ENCODE measurements at regions not wholly inside any gene's neighbourhood (a gene's known extent, or its start where the extent isn't known, plus 50 kb on each side); places are given as distances from the start of the nearest gene placed in this dataset.

DNA sequence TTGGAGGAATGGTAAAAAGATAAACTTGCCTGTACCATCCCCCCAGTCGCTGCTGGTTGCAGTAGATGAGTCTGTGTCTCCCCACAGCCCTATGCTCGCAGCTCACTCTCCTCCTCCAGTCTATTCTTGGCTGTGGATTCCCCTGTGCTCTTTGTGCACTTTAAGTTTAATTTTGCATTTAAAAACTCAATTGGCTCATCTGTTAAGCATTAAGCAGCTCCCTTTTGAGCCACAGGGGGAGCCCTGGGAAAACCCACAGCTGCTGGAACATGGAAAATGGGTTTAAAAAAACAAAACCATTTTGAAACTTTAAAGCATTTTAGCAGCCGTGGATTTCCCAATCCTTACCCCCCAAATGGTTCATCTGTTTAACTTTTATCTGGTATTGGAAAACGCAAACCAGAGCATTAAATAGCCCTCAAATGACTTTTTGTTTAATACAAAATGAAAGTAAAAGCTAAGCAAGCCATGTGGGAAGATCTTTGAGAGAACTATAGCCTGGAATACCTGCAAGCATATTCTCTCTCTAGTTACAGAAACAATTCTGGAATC, 536.9 kb downstream of the ZIC1 start:
- 16 to 18% methylated on average over 4 of the region's 4 CpGs for WGBS, 2 donors
- Histone ChIP-seq H3K27ac (peak overlapping the region in 3 of 4 donors; percentile 17 to 81 (median 67)), H3K4me3 (peak overlapping the region; percentile 7 to 42 (median 31)), H3K4me1 (peaks cover 0 to 10% (median 0%) of the 10 kb centered on the region in 4 donors), H3K9me3 (no peaks in the 10 kb centered on the region), H3K27me3 (no peaks in the 10 kb centered on the region), H3K36me3 (no peaks in the 10 kb centered on the region)
- peak; percentile 30 to 48 for DNase-seq (ENCODE audit: low spot score in 2 of 2)
- TF ChIP-seq POLR2A (IDR thresholded peaks at IDR 0.05) (no peak), EP300 (IDR thresholded peaks at IDR 0.05) (peak in 1 of 2 donors; percentile 36)
- TF ChIP-seq, protein P1, sequence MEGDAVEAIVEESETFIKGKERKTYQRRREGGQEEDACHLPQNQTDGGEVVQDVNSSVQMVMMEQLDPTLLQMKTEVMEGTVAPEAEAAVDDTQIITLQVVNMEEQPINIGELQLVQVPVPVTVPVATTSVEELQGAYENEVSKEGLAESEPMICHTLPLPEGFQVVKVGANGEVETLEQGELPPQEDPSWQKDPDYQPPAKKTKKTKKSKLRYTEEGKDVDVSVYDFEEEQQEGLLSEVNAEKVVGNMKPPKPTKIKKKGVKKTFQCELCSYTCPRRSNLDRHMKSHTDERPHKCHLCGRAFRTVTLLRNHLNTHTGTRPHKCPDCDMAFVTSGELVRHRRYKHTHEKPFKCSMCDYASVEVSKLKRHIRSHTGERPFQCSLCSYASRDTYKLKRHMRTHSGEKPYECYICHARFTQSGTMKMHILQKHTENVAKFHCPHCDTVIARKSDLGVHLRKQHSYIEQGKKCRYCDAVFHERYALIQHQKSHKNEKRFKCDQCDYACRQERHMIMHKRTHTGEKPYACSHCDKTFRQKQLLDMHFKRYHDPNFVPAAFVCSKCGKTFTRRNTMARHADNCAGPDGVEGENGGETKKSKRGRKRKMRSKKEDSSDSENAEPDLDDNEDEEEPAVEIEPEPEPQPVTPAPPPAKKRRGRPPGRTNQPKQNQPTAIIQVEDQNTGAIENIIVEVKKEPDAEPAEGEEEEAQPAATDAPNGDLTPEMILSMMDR (IDR thresholded peaks at IDR 0.05): peak; percentile 40 to 69 (median 56)

- Histone ChIP-seq H3K4me3 (no peak overlapping the region), H3K27ac (no peak overlapping the region), H3K4me1 (no peaks in the 10 kb centered on the region), H3K9me3 (no peaks in the 10 kb centered on the region), H3K36me3 (no peaks in the 10 kb centered on the region), H3K27me3 (no peaks in the 10 kb centered on the region)
- no peak for TF ChIP-seq POLR2A (IDR thresholded peaks at IDR 0.05)
- no peak for DNase-seq (ENCODE audit: low spot score in 2 of 2)
- 94 to 97% methylated on average over 1 of the region's 1 CpG for WGBS, 2 donors
These were observed 547.5 kb downstream of the ZIC1 start for GRCh38 chr3:147956615-147957014.

DNA sequence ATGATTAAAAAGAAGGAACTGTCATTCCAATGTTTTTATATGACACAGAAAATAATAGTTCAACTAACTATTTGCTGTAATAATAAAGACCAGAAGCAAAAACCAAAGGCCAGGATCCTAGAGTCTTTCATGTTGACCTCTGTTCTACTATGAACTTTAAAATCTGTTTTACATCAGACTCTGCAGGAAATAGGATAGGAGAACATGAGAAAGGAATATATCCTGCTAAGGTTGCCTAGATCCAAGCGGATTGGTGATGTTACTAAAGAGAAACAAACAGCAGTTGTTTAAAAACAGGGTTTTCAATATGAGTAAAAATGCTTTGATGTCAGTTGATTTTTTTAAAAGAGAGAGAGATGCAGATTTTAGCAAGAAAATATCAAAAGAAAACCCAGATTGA, 549.6 kb downstream of the ZIC1 start:
- H3K36me3 ChIP-seq: no peaks in the 10 kb centered on the region
- no peak overlapping the region for H3K27ac ChIP-seq
- H3K9me3 ChIP-seq: no peaks in the 10 kb centered on the region
- no peaks in the 10 kb centered on the region for H3K27me3 ChIP-seq
- 71 to 74% methylated on average over 1 of the region's 1 CpG for WGBS, 2 donors
- no peak for DNase-seq (ENCODE audit: low spot score in 2 of 2)
- TF ChIP-seq EP300 (IDR thresholded peaks at IDR 0.05) (no peak), POLR2A (IDR thresholded peaks at IDR 0.05) (no peak)
- TF ChIP-seq, protein P1 (IDR thresholded peaks at IDR 0.05): no peak
- no peaks in the 10 kb centered on the region for H3K4me1 ChIP-seq
- no peak overlapping the region for H3K4me3 ChIP-seq

- Histone ChIP-seq H3K9me3 (no peaks in the 10 kb centered on the region), H3K27me3 (no peaks in the 10 kb centered on the region), H3K4me1 (no peaks in the 10 kb centered on the region), H3K27ac (no peak overlapping the region), H3K36me3 (no peaks in the 10 kb centered on the region), H3K4me3 (no peak overlapping the region)
- TF ChIP-seq, protein P1 (IDR thresholded peaks at IDR 0.05): no peak
- TF ChIP-seq POLR2A (IDR thresholded peaks at IDR 0.05) (no peak), EP300 (IDR thresholded peaks at IDR 0.05) (no peak)
- no peak for DNase-seq (ENCODE audit: low spot score in 2 of 2)
- WGBS, 2 donors: 88 to 90% methylated on average over 6 of the region's 6 CpGs
These were observed 551.6 kb downstream of the ZIC1 start for GRCh38 chr3:147960786-147961185.

DNA sequence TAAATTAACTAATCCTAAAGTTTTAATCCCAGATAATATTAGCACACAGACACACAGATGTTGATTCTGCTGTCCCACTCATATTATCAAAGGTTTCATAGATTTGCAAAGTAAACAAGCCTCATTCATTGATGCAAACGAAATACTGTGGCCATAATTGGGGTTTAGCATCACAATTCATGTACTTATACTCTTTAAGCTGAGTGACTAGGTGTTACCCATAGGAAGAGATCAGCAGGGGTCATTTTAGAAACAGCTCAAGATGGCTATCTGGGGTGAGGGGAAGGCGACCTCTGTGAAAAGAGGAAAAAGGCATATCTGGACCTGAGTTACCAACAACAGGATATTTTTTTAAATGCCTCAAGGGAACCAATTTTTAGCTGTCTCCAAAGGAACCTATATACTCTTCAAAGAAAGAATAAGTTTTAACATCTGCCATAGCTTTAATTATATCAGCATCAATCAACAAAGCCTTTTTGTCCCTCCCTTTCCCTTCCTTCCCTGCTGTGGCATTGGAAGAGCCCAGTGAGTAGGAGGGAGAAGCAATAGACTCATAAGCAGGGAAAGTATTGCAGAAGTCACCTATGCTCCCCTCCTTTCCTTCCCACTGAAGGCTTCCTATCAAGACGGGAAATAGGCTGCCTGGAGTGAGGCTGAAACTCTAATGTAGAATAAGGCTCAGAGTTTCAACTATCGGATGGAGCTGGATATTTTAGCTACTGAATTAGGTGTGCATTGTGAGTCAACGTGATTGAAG, 553.4 kb downstream of the ZIC1 start:
- no peak overlapping the region for H3K4me3 ChIP-seq
- H3K27ac ChIP-seq: no peak overlapping the region
- H3K4me1 ChIP-seq: no peaks in the 10 kb centered on the region
- TF ChIP-seq, protein P1 (IDR thresholded peaks at IDR 0.05): no peak
- TF ChIP-seq EP300 (IDR thresholded peaks at IDR 0.05) (no peak), POLR2A (IDR thresholded peaks at IDR 0.05) (no peak)
- no peaks in the 10 kb centered on the region for H3K27me3 ChIP-seq
- no peaks in the 10 kb centered on the region for H3K36me3 ChIP-seq
- WGBS, 2 donors: 79 to 82% methylated on average over 5 of the region's 5 CpGs
- DNase-seq (ENCODE audit: low spot score in 2 of 2): no peak
- no peaks in the 10 kb centered on the region for H3K9me3 ChIP-seq
